ENCODE measurements at regions not wholly inside any gene's neighbourhood (a gene's known extent, or its start where the extent isn't known, plus 50 kb on each side); places are given as distances from the start of the nearest gene placed in this dataset.

GRCh38 chr2:103754530-103754929 is 992.7 kb downstream of the TMEM182 start:
- no peak overlapping the region for H3K27ac ChIP-seq (ENCODE audit: insufficient read depth in 1 of 2, low read depth in 1 of 2, low read length in 2 of 2, poor library complexity in 1 of 2, severe bottlenecking in 2 of 2)
- ChIA-PET POLR2A (no interaction called here), CTCF (no interaction called here)
- H3K4me1 ChIP-seq (ENCODE audit: control extremely low read depth in 1 of 4, control insufficient read depth in 4 of 4, insufficient read depth in 4 of 4, low read length in 3 of 4), result no peaks in the 10 kb centered on the region
- no peak for DNase-seq
- H3K4me3 ChIP-seq (ENCODE audit: control insufficient read depth in 1 of 7, extremely low read depth in 1 of 7, insufficient read depth in 4 of 7, low read depth in 2 of 7, low read length in 6 of 7), result no peak overlapping the region
- 100% methylated on average over 1 of the region's 2 CpGs for WGBS (ENCODE audit: insufficient coverage)
- no peaks in the 10 kb centered on the region for H3K36me3 ChIP-seq (ENCODE audit: control insufficient read depth in 4 of 4, insufficient read depth in 4 of 4, low read length in 3 of 4)
- H3K9me3 ChIP-seq (ENCODE audit: control extremely low read depth in 1 of 5, control insufficient read depth in 4 of 5, insufficient read depth in 2 of 5, low read depth in 1 of 5, low read length in 4 of 5), result no peaks in the 10 kb centered on the region
- no peaks in the 10 kb centered on the region for H3K27me3 ChIP-seq (replicated peaks in 2 of 5; ENCODE audit: control insufficient read depth in 4 of 5, insufficient read depth in 5 of 5, low read length in 4 of 5)

GRCh38 chr2:103773884-103774283 is 1012.1 kb downstream of the TMEM182 start:
- no peak for DNase-seq
- POLR2A ChIA-PET, result no interaction called here
- Histone ChIP-seq H3K27me3 (replicated peaks in 2 of 5; ENCODE audit: control insufficient read depth in 4 of 5, insufficient read depth in 5 of 5, low read length in 4 of 5) (no peaks in the 10 kb centered on the region), H3K4me1 (ENCODE audit: control extremely low read depth in 1 of 4, control insufficient read depth in 4 of 4, insufficient read depth in 4 of 4, low read length in 3 of 4) (no peaks in the 10 kb centered on the region), H3K27ac (ENCODE audit: insufficient read depth in 1 of 2, low read depth in 1 of 2, low read length in 2 of 2, poor library complexity in 1 of 2, severe bottlenecking in 2 of 2) (no peak overlapping the region), H3K36me3 (ENCODE audit: control insufficient read depth in 4 of 4, insufficient read depth in 4 of 4, low read length in 3 of 4) (no peaks in the 10 kb centered on the region), H3K9me3 (ENCODE audit: control extremely low read depth in 1 of 5, control insufficient read depth in 4 of 5, insufficient read depth in 2 of 5, low read depth in 1 of 5, low read length in 4 of 5) (no peaks in the 10 kb centered on the region), H3K4me3 (ENCODE audit: control insufficient read depth in 1 of 7, extremely low read depth in 1 of 7, insufficient read depth in 4 of 7, low read depth in 2 of 7, low read length in 6 of 7) (no peak overlapping the region)
- no CpG with 5 or more reads among the region's 4 CpGs for WGBS (ENCODE audit: insufficient coverage)
- CTCF ChIA-PET, result no interaction called here

- no peak overlapping the region for H3K4me3 ChIP-seq (ENCODE audit: control insufficient read depth in 1 of 7, extremely low read depth in 1 of 7, insufficient read depth in 4 of 7, low read depth in 2 of 7, low read length in 6 of 7)
- POLR2A ChIA-PET, result no interaction called here
- H3K27me3 ChIP-seq (replicated peaks in 2 of 5; ENCODE audit: control insufficient read depth in 4 of 5, insufficient read depth in 5 of 5, low read length in 4 of 5), result no peaks in the 10 kb centered on the region
- WGBS (ENCODE audit: insufficient coverage), result 93% methylated on average over 3 of the region's 4 CpGs
- DNase-seq, result no peak
- no peaks in the 10 kb centered on the region for H3K36me3 ChIP-seq (ENCODE audit: control insufficient read depth in 4 of 4, insufficient read depth in 4 of 4, low read length in 3 of 4)
- CTCF ChIA-PET, result no interaction called here
- H3K9me3 ChIP-seq (ENCODE audit: control extremely low read depth in 1 of 5, control insufficient read depth in 4 of 5, insufficient read depth in 2 of 5, low read depth in 1 of 5, low read length in 4 of 5), result no peaks in the 10 kb centered on the region
- H3K4me1 ChIP-seq (ENCODE audit: control extremely low read depth in 1 of 4, control insufficient read depth in 4 of 4, insufficient read depth in 4 of 4, low read length in 3 of 4), result no peaks in the 10 kb centered on the region
- H3K27ac ChIP-seq (ENCODE audit: insufficient read depth in 1 of 2, low read depth in 1 of 2, low read length in 2 of 2, poor library complexity in 1 of 2, severe bottlenecking in 2 of 2), result no peak overlapping the region
Observed at GRCh38 chr2:103780088-103780702, 1018.4 kb downstream of the TMEM182 start.

- WGBS (ENCODE audit: insufficient coverage), result 100% methylated on average over 2 of the region's 2 CpGs
- H3K27ac ChIP-seq (ENCODE audit: insufficient read depth in 1 of 2, low read depth in 1 of 2, low read length in 2 of 2, poor library complexity in 1 of 2, severe bottlenecking in 2 of 2), result no peak overlapping the region
- POLR2A ChIA-PET, result no interaction called here
- H3K9me3 ChIP-seq (ENCODE audit: control extremely low read depth in 1 of 5, control insufficient read depth in 4 of 5, insufficient read depth in 2 of 5, low read depth in 1 of 5, low read length in 4 of 5), result no peaks in the 10 kb centered on the region
- CTCF ChIA-PET, result no interaction called here
- no peaks in the 10 kb centered on the region for H3K4me1 ChIP-seq (ENCODE audit: control extremely low read depth in 1 of 4, control insufficient read depth in 4 of 4, insufficient read depth in 4 of 4, low read length in 3 of 4)
- H3K4me3 ChIP-seq (ENCODE audit: control insufficient read depth in 1 of 7, extremely low read depth in 1 of 7, insufficient read depth in 4 of 7, low read depth in 2 of 7, low read length in 6 of 7), result no peak overlapping the region
- H3K27me3 ChIP-seq (replicated peaks in 2 of 5; ENCODE audit: control insufficient read depth in 4 of 5, insufficient read depth in 5 of 5, low read length in 4 of 5), result no peaks in the 10 kb centered on the region
- H3K36me3 ChIP-seq (ENCODE audit: control insufficient read depth in 4 of 4, insufficient read depth in 4 of 4, low read length in 3 of 4), result no peaks in the 10 kb centered on the region
- DNase-seq, result no peak
Observed at GRCh38 chr2:103781313-103781712, 1019.5 kb downstream of the TMEM182 start.

GRCh38 chr2:103784261-103784660 is 1022.4 kb downstream of the TMEM182 start:
- Histone ChIP-seq H3K9me3 (ENCODE audit: control extremely low read depth in 1 of 5, control insufficient read depth in 4 of 5, insufficient read depth in 2 of 5, low read depth in 1 of 5, low read length in 4 of 5) (no peaks in the 10 kb centered on the region), H3K4me1 (ENCODE audit: control extremely low read depth in 1 of 4, control insufficient read depth in 4 of 4, insufficient read depth in 4 of 4, low read length in 3 of 4) (no peaks in the 10 kb centered on the region), H3K27ac (ENCODE audit: insufficient read depth in 1 of 2, low read depth in 1 of 2, low read length in 2 of 2, poor library complexity in 1 of 2, severe bottlenecking in 2 of 2) (no peak overlapping the region), H3K36me3 (ENCODE audit: control insufficient read depth in 4 of 4, insufficient read depth in 4 of 4, low read length in 3 of 4) (no peaks in the 10 kb centered on the region), H3K27me3 (replicated peaks in 2 of 5; ENCODE audit: control insufficient read depth in 4 of 5, insufficient read depth in 5 of 5, low read length in 4 of 5) (no peaks in the 10 kb centered on the region), H3K4me3 (ENCODE audit: control insufficient read depth in 1 of 7, extremely low read depth in 1 of 7, insufficient read depth in 4 of 7, low read depth in 2 of 7, low read length in 6 of 7) (no peak overlapping the region)
- POLR2A ChIA-PET, result no interaction called here
- CTCF ChIA-PET, result no interaction called here
- no peak for DNase-seq
- 13% methylated on average over 1 of the region's 2 CpGs for WGBS (ENCODE audit: insufficient coverage)

GRCh38 chr2:103785432-103785831 is 1023.6 kb downstream of the TMEM182 start:
- Histone ChIP-seq H3K9me3 (ENCODE audit: control extremely low read depth in 1 of 5, control insufficient read depth in 4 of 5, insufficient read depth in 2 of 5, low read depth in 1 of 5, low read length in 4 of 5) (no peaks in the 10 kb centered on the region), H3K4me3 (ENCODE audit: control insufficient read depth in 1 of 7, extremely low read depth in 1 of 7, insufficient read depth in 4 of 7, low read depth in 2 of 7, low read length in 6 of 7) (no peak overlapping the region), H3K36me3 (ENCODE audit: control insufficient read depth in 4 of 4, insufficient read depth in 4 of 4, low read length in 3 of 4) (no peaks in the 10 kb centered on the region), H3K27ac (ENCODE audit: insufficient read depth in 1 of 2, low read depth in 1 of 2, low read length in 2 of 2, poor library complexity in 1 of 2, severe bottlenecking in 2 of 2) (no peak overlapping the region), H3K27me3 (replicated peaks in 2 of 5; ENCODE audit: control insufficient read depth in 4 of 5, insufficient read depth in 5 of 5, low read length in 4 of 5) (no peaks in the 10 kb centered on the region), H3K4me1 (ENCODE audit: control extremely low read depth in 1 of 4, control insufficient read depth in 4 of 4, insufficient read depth in 4 of 4, low read length in 3 of 4) (no peaks in the 10 kb centered on the region)
- POLR2A ChIA-PET, result no interaction called here
- CTCF ChIA-PET, result no interaction called here
- no peak for DNase-seq
- WGBS (ENCODE audit: insufficient coverage), result no CpG with 5 or more reads among the region's 1 CpG

GRCh38 chr2:103785956-103786355 is 1024.1 kb downstream of the TMEM182 start:
- H3K36me3 ChIP-seq (ENCODE audit: control insufficient read depth in 4 of 4, insufficient read depth in 4 of 4, low read length in 3 of 4), result no peaks in the 10 kb centered on the region
- no peak overlapping the region for H3K27ac ChIP-seq (ENCODE audit: insufficient read depth in 1 of 2, low read depth in 1 of 2, low read length in 2 of 2, poor library complexity in 1 of 2, severe bottlenecking in 2 of 2)
- DNase-seq, result no peak
- CTCF ChIA-PET, result no interaction called here
- H3K4me3 ChIP-seq (ENCODE audit: control insufficient read depth in 1 of 7, extremely low read depth in 1 of 7, insufficient read depth in 4 of 7, low read depth in 2 of 7, low read length in 6 of 7), result no peak overlapping the region
- no peaks in the 10 kb centered on the region for H3K4me1 ChIP-seq (ENCODE audit: control extremely low read depth in 1 of 4, control insufficient read depth in 4 of 4, insufficient read depth in 4 of 4, low read length in 3 of 4)
- H3K27me3 ChIP-seq (replicated peaks in 2 of 5; ENCODE audit: control insufficient read depth in 4 of 5, insufficient read depth in 5 of 5, low read length in 4 of 5), result no peaks in the 10 kb centered on the region
- POLR2A ChIA-PET, result no interaction called here
- H3K9me3 ChIP-seq (ENCODE audit: control extremely low read depth in 1 of 5, control insufficient read depth in 4 of 5, insufficient read depth in 2 of 5, low read depth in 1 of 5, low read length in 4 of 5), result no peaks in the 10 kb centered on the region

All from common myeloid progenitor, CD34-positive (primary cell).